ENCODE measurements at regions not wholly inside any gene's neighbourhood (a gene's known extent, or its start where the extent isn't known, plus 50 kb on each side); places are given as distances from the start of the nearest gene placed in this dataset.

GRCh38 chr7:39811161-39811614 is 138.9 kb upstream of the CDK13 start:
- no peak for TF ChIP-seq CTCF (IDR thresholded peaks at IDR 0.05)
- H3K9me3 ChIP-seq: no peaks in the 10 kb centered on the region
- no peaks in the 10 kb centered on the region for H3K36me3 ChIP-seq
- H3K27ac ChIP-seq: no peak overlapping the region
- H3K27me3 ChIP-seq (replicated peaks; ENCODE audit: insufficient read depth): no peaks in the 10 kb centered on the region
- H3K4me3 ChIP-seq: no peak overlapping the region
- no peak for DNase-seq (ENCODE audit: low spot score)
- no peaks in the 10 kb centered on the region for H3K4me1 ChIP-seq (ENCODE audit: control insufficient read depth in 1 of 2, low read depth in 2 of 2)
- no peak for ATAC-seq (ENCODE audit: insufficient number of reproducible peaks, low FRiP score, low read depth)

GRCh38 chr7:39816462-39817060 is 133.5 kb upstream of the CDK13 start:
- no peak for ATAC-seq (ENCODE audit: insufficient number of reproducible peaks, low FRiP score, low read depth)
- no peaks in the 10 kb centered on the region for H3K36me3 ChIP-seq
- H3K27me3 ChIP-seq (replicated peaks; ENCODE audit: insufficient read depth): no peaks in the 10 kb centered on the region
- no peak overlapping the region for H3K4me3 ChIP-seq
- TF ChIP-seq CTCF (IDR thresholded peaks at IDR 0.05): no peak
- H3K9me3 ChIP-seq: no peaks in the 10 kb centered on the region
- H3K4me1 ChIP-seq (ENCODE audit: control insufficient read depth in 1 of 2, low read depth in 2 of 2): no peaks in the 10 kb centered on the region
- H3K27ac ChIP-seq: no peak overlapping the region
- DNase-seq (ENCODE audit: low spot score): no peak

- no peaks in the 10 kb centered on the region for H3K4me1 ChIP-seq (ENCODE audit: control insufficient read depth in 1 of 2, low read depth in 2 of 2)
- DNase-seq (ENCODE audit: low spot score) (no peak), ATAC-seq (ENCODE audit: insufficient number of reproducible peaks, low FRiP score, low read depth) (no peak)
- no peak for TF ChIP-seq CTCF (IDR thresholded peaks at IDR 0.05)
- no peak overlapping the region for H3K27ac ChIP-seq
- H3K27me3 ChIP-seq (replicated peaks; ENCODE audit: insufficient read depth): no peaks in the 10 kb centered on the region
- no peaks in the 10 kb centered on the region for H3K36me3 ChIP-seq
- H3K4me3 ChIP-seq: no peak overlapping the region
- no peaks in the 10 kb centered on the region for H3K9me3 ChIP-seq
Measured at GRCh38 chr7:39819514-39819913, 130.5 kb upstream of the CDK13 start.

GRCh38 chr7:39824456-39825200 is 125.4 kb upstream of the CDK13 start:
- no peak for ATAC-seq (ENCODE audit: insufficient number of reproducible peaks, low FRiP score, low read depth)
- TF ChIP-seq CTCF (IDR thresholded peaks at IDR 0.05): no peak
- no peaks in the 10 kb centered on the region for H3K4me1 ChIP-seq (ENCODE audit: control insufficient read depth in 1 of 2, low read depth in 2 of 2)
- no peak overlapping the region for H3K4me3 ChIP-seq
- H3K9me3 ChIP-seq: no peaks in the 10 kb centered on the region
- H3K27ac ChIP-seq: no peak overlapping the region
- H3K27me3 ChIP-seq (replicated peaks; ENCODE audit: insufficient read depth): peaks cover 6% of the 10 kb centered on the region
- no peak for DNase-seq (ENCODE audit: low spot score)
- no peaks in the 10 kb centered on the region for H3K36me3 ChIP-seq

- H3K4me3 ChIP-seq: no peak overlapping the region
- no peak overlapping the region for H3K27ac ChIP-seq
- no peak for TF ChIP-seq CTCF (IDR thresholded peaks at IDR 0.05)
- ATAC-seq (ENCODE audit: insufficient number of reproducible peaks, low FRiP score, low read depth): no peak
- no peak for DNase-seq (ENCODE audit: low spot score)
- no peaks in the 10 kb centered on the region for H3K9me3 ChIP-seq
- H3K27me3 ChIP-seq (replicated peaks; ENCODE audit: insufficient read depth): peaks cover 6% of the 10 kb centered on the region
- H3K4me1 ChIP-seq (ENCODE audit: control insufficient read depth in 1 of 2, low read depth in 2 of 2): no peaks in the 10 kb centered on the region
- H3K36me3 ChIP-seq: no peaks in the 10 kb centered on the region
Measured at GRCh38 chr7:39825401-39825980, 124.6 kb upstream of the CDK13 start.
